Stimulated activated naive CD8-positive, alpha-beta T cell treated with anti-CD3 and anti-CD28 coated beads, Interleukin-15, amount 100 ng/mL, for 72 hours (primary cell): ENCODE measurements at regions not wholly inside any gene's neighbourhood (a gene's known extent, or its start where the extent isn't known, plus 50 kb on each side); places are given as distances from the start of the nearest gene placed in this dataset.

Experiments
- ATAC-seq: fragments of 150-1000 bp; cut with Tn5 transposase; 2 replicates; pipeline ENCODE4 v1.10.0; 2021; ENCODE audit warnings: mild to moderate bottlenecking, moderate library complexity
- DNase-seq, 2 donors: peaks; one replicate each; pipeline ENCODE4 v3.0.0; 2021 to 2022
- H3K27ac Mint-ChIP-seq, 2 donors: one replicate each; pipeline ENCODE4 v1.8.0; 2022; ENCODE audit warnings: mild to moderate bottlenecking in 2 of 2, mixed read lengths in 2 of 2, moderate library complexity in 2 of 2
- H3K27me3 Mint-ChIP-seq: one replicate; pipeline ENCODE4 v1.8.0; 2022; ENCODE audit warnings: mixed read lengths
- H3K4me1 Mint-ChIP-seq: one replicate; pipeline ENCODE4 v1.8.0; 2022; ENCODE audit warnings: mild to moderate bottlenecking, mixed read lengths
- H3K4me3 Mint-ChIP-seq, 2 donors: one replicate each; pipeline ENCODE4 v1.8.0; 2022; ENCODE audit warnings: mild to moderate bottlenecking in 2 of 2, mixed read lengths in 2 of 2, moderate library complexity in 1 of 2
- H3K9me3 Mint-ChIP-seq, 2 donors: one replicate each; pipeline ENCODE4 v1.8.0; 2022; ENCODE audit warnings: mixed read lengths in 2 of 2

DNA sequence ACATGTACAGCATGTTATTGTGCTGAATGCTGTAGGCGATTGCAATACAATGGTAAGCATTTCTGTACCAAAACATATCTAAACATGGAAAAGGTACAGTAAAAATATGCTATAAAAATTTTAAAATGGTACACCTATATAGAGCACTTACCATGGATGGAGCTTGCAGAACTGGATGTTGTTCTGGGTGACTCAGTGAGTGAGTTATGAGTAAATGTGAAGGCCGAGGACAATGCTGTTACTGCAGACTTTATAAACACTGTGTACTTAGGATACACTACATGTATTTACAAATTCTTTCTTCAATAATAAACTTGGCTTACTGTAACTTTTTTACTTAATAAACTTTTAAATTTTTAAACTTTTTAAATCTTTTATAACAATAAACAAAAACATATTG, 473.4 kb upstream of the UBE2E3 start:
- H3K9me3 Mint-ChIP-seq: no peaks in the 10 kb centered on the region
- no peaks in the 10 kb centered on the region for H3K4me1 Mint-ChIP-seq
- H3K27me3 Mint-ChIP-seq: no peaks in the 10 kb centered on the region
- H3K4me3 Mint-ChIP-seq: no peak overlapping the region
- no peak for ATAC-seq
- H3K27ac Mint-ChIP-seq: no peak overlapping the region
- no peak for DNase-seq

DNA sequence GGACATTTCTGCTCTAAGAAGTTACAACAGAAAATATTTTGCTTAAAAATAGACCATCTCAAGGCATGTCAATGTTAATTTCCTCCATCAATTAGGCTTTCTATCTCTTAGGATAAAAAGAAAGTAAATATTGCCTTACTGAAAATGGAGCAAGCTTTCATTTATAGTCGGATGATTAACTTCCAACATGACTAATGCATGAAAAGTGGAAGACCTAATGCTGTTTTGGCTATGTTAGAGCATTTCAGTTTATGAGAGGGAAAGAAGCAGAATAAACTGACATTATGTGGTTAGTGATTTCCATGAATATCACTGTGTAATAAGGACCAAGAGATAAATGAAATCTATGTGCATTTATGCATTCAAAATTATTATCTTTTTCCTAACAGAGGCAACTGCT, 475.2 kb upstream of the UBE2E3 start:
- no peak overlapping the region for H3K27ac Mint-ChIP-seq
- ATAC-seq (no peak), DNase-seq (no peak)
- H3K4me1 Mint-ChIP-seq: no peaks in the 10 kb centered on the region
- H3K9me3 Mint-ChIP-seq: no peaks in the 10 kb centered on the region
- no peak overlapping the region for H3K4me3 Mint-ChIP-seq
- no peaks in the 10 kb centered on the region for H3K27me3 Mint-ChIP-seq

DNA sequence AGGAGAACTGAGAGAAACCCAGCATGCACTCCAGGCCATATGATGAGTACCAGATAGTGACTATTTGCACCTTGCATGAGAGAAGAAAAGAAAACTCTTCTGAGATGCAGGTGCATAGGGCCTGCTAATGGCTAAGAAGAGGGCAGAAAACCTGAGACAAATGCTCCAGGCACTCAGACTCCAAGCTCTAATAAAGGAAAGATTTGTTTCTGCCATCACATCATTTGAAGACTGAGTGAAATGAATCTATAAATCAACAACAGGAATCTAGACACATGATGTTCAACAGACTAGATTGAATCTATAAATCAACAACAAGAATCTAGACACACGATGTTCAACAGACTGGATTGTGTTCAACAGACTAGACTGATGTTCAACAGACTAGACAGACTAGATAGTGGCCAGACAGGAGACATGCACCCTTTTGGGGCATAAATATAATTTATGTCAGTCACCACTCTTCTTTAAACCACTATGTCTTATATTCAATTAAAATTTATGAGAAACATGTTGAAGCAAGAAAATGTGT, 482.7 kb upstream of the UBE2E3 start:
- DNase-seq (no peak), ATAC-seq (no peak)
- no peaks in the 10 kb centered on the region for H3K27me3 Mint-ChIP-seq
- no peak overlapping the region for H3K4me3 Mint-ChIP-seq
- H3K4me1 Mint-ChIP-seq: no peaks in the 10 kb centered on the region
- H3K9me3 Mint-ChIP-seq: peaks cover 7 to 9% of the 10 kb centered on the region in 2 donors
- no peak overlapping the region for H3K27ac Mint-ChIP-seq

DNA sequence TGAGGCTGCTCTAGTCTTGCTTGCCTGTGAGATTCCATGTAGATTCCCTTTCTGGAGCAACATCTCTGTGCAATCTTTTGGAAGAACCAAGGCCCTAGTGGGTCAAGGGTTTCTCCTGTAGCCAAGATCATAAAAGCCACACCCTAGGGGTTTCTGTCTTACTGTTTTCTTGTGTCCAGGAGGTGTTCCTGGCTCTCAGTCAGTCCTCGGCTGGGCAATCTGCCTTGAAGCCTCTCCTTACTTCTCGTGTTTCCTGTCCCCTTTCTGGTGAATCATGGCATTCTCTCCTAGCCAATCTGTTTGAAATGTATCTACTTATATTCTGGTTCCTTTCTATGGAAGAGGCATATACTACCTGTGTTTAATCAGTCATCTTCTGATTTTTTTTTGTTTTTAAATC, 484.8 kb upstream of the UBE2E3 start:
- Mint-ChIP-seq H3K4me1 (no peaks in the 10 kb centered on the region), H3K27ac (no peak overlapping the region), H3K9me3 (peaks cover 15 to 20% of the 10 kb centered on the region in 2 donors), H3K27me3 (no peaks in the 10 kb centered on the region), H3K4me3 (no peak overlapping the region)
- no peak for DNase-seq
- no peak for ATAC-seq

DNA sequence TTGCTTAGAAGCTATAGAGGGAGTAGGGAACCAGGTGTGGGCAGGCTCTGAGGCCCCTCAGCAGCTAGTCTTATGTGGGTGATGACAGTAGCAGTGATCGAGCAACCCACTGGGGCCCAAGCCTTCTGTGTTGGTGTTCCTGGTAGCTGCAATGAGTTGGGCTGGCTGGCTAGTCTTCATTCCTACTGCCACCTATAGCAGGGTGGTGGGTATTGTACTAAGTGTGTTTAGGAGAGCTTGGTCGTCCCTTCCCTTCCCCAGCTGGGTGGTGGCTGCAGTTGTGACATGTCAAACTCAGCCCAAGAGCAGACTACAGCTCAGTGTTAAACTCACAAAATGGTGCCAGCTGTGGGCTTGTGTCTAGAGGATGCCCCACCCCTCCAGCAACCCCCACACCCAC, 486.1 kb upstream of the UBE2E3 start:
- H3K4me3 Mint-ChIP-seq: no peak overlapping the region
- peaks cover 14 to 27% of the 10 kb centered on the region in 2 donors for H3K9me3 Mint-ChIP-seq
- no peak for ATAC-seq
- H3K4me1 Mint-ChIP-seq: no peaks in the 10 kb centered on the region
- no peak for DNase-seq
- H3K27ac Mint-ChIP-seq: no peak overlapping the region
- no peaks in the 10 kb centered on the region for H3K27me3 Mint-ChIP-seq

DNA sequence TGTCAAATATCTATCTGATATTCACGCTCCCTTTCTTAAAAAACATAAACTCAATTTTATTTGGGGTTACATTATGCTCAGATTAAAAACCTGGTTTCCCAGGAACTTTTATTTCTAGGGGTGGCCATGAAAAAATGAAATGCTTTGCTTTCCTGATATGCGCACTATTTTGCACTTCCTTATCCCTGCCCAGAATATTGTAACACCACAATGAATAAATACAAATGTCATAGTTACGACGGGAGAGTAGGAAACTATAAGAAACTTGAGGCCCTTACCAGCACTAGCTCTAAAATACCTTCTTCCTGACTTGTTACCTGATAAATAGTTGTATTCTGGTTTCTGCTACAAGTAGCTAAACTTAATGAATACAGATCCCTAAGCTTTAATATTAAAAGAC, 475.6 kb upstream of the CWC22 start:
- no peak overlapping the region for H3K4me3 Mint-ChIP-seq
- no peak overlapping the region for H3K27ac Mint-ChIP-seq
- no peaks in the 10 kb centered on the region for H3K9me3 Mint-ChIP-seq
- ATAC-seq (no peak), DNase-seq (no peak)
- no peaks in the 10 kb centered on the region for H3K4me1 Mint-ChIP-seq
- H3K27me3 Mint-ChIP-seq: no peaks in the 10 kb centered on the region

DNA sequence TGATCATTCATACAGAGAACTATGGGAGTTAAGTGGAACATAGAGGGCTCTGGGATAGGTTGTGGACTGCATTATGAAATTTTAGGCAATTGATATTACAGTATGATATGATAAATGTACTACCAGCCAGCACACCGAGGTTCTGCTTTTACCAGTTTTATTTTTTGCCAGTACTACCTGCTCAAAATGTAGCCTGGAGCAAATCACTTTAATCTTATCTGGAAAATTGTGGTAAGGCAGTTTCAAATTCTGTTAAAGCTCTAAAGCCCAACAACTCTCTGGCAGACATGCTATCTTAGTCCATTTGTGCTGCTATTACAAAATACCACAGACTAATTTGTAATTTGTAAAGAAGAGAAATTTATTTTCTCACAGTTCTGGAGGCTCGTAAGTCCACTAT, 474.9 kb upstream of the CWC22 start:
- ATAC-seq (no peak), DNase-seq (no peak)
- Mint-ChIP-seq H3K4me1 (no peaks in the 10 kb centered on the region), H3K4me3 (no peak overlapping the region), H3K9me3 (no peaks in the 10 kb centered on the region), H3K27me3 (no peaks in the 10 kb centered on the region), H3K27ac (no peak overlapping the region)

DNA sequence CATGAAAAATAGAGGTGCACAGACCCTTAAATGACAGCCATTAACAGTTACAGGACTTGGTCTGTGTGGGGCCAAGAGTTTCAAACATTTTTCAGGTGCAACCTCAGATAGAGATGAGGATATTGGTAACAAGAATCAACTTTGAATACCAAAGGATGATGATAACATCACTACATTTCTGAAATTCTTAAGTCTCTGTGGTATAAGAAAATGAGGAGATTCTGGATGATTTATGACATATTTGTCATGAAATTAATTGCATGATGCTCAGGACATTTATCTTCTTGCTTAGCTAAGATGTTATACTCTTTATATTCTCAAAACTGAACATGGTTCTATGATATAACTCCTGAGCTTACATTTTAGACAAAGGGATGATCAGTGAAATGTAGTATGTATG, 471.8 kb upstream of the CWC22 start:
- ATAC-seq (no peak), DNase-seq (no peak)
- H3K9me3 Mint-ChIP-seq: no peaks in the 10 kb centered on the region
- no peaks in the 10 kb centered on the region for H3K4me1 Mint-ChIP-seq
- H3K27ac Mint-ChIP-seq: no peak overlapping the region
- H3K27me3 Mint-ChIP-seq: no peaks in the 10 kb centered on the region
- no peak overlapping the region for H3K4me3 Mint-ChIP-seq

DNA sequence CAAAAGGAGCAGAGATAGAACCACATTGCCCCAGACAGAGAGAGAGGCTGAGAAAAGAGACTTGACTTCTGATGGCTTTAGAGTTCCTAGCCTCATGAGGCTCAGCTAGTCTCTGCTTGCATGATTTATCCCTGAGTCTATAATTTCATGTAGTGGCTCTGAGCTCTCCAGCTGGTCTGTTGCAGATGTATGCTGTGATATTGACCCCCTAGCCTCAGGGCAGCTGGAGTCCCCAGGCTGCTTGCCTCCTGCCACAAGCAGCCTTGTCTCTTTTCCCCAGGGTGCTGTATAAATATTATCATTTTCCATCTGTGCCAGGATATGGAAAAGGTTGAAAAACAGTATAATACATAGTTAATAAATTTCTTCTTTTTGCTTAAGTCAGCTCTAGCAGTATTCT, 467.6 kb upstream of the CWC22 start:
- no peak overlapping the region for H3K27ac Mint-ChIP-seq
- ATAC-seq: no peak

DNA sequence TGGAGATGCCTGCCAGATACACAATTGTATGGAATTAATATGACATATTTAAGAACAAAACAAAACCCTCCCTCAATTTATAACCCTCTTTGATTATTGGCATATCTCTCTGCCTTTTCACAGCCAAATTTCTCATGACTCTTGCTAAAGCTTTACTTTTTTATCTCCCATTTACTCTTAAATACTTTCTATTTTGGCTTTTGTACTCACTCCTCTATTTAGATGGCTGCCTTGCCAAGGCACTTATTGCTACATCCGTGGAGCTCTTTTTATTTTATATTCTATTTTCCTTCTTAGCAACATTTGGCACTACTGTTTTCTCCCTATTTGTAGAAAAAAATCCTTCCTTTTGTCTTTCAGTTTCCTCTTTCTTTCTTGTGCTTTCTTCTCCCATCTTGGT, 466.4 kb upstream of the CWC22 start:
- no peaks in the 10 kb centered on the region for H3K4me1 Mint-ChIP-seq
- no peak overlapping the region for H3K4me3 Mint-ChIP-seq
- peaks cover 0 to 5% of the 10 kb centered on the region in 2 donors for H3K9me3 Mint-ChIP-seq
- ATAC-seq (no peak), DNase-seq (no peak)
- H3K27ac Mint-ChIP-seq: no peak overlapping the region
- H3K27me3 Mint-ChIP-seq: no peaks in the 10 kb centered on the region

More for the DNA sequence above, 467.6 kb upstream of the CWC22 start:
- DNase-seq: no peak
- Mint-ChIP-seq H3K27me3 (no peaks in the 10 kb centered on the region), H3K4me3 (no peak overlapping the region), H3K9me3 (no peaks in the 10 kb centered on the region), H3K4me1 (no peaks in the 10 kb centered on the region)

DNA sequence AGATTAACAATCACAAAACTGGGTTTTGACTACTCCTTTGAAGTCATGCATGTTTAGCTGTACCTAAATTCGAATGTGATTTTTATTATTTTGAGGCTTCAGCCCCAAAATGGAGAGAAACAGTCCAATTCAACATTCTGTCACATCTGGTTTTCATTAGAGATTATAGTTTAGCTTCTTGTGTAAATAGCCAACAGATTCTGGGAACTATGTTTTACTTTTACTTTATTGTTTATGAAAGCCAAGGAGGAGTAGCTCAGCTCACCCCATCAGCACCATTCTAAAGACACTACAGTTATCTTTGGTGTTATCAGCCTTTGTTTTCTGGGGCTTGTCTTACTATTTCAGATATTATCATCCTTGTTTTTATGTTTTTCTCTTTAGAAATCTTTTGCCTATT, 465.0 kb upstream of the CWC22 start:
- H3K9me3 Mint-ChIP-seq: peaks cover 0 to 8% of the 10 kb centered on the region in 2 donors
- no peaks in the 10 kb centered on the region for H3K27me3 Mint-ChIP-seq
- no peaks in the 10 kb centered on the region for H3K4me1 Mint-ChIP-seq
- H3K27ac Mint-ChIP-seq: no peak overlapping the region
- no peak overlapping the region for H3K4me3 Mint-ChIP-seq
- ATAC-seq (no peak), DNase-seq (no peak)

DNA sequence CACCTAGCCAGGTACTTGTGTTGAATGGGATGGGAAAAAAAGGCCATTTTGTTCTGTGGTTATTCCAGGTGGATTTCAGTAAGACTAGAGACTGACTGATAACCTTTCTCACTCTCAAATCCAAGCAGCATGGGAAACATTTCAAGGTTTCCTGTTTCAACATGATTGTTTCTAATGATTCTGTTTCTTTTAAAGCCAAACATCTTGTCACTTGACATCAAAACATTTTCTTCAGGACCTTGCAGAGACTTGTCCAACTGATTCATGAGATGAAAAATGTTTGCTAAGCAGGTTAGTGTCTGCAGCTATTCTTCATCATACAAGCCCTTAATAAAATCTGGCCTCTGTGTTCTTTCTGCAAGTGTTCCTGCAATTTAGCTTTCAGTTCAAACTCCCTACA, 456.5 kb upstream of the CWC22 start:
- ATAC-seq: no peak
- DNase-seq: no peak
- H3K4me1 Mint-ChIP-seq: no peaks in the 10 kb centered on the region
- H3K27ac Mint-ChIP-seq: no peak overlapping the region
- H3K9me3 Mint-ChIP-seq: peaks cover 0 to 9% of the 10 kb centered on the region in 2 donors
- H3K4me3 Mint-ChIP-seq: no peak overlapping the region
- no peaks in the 10 kb centered on the region for H3K27me3 Mint-ChIP-seq

DNA sequence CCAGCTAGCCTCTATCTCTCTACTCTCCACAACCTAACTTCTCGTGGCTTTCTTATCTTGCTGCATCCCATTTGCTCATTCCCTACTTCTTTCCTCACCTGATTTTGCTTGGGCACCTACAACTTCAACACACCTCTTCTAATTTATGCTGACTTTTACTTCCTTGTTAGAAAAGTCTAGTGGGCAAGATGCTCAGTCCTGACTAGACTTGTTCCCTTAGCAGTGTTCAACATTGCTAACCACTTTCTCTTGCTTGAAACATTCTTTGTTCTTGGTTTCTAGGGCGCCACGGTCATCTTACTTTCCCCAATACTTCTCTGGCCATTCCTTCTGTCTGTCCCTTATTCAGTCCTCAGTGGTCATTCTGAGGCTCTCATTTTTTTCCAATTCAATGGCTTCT, 454.7 kb upstream of the CWC22 start:
- Mint-ChIP-seq H3K9me3 (peaks cover 0 to 5% of the 10 kb centered on the region in 2 donors), H3K27ac (no peak overlapping the region), H3K4me1 (no peaks in the 10 kb centered on the region), H3K4me3 (no peak overlapping the region), H3K27me3 (no peaks in the 10 kb centered on the region)
- ATAC-seq (no peak), DNase-seq (no peak)

DNA sequence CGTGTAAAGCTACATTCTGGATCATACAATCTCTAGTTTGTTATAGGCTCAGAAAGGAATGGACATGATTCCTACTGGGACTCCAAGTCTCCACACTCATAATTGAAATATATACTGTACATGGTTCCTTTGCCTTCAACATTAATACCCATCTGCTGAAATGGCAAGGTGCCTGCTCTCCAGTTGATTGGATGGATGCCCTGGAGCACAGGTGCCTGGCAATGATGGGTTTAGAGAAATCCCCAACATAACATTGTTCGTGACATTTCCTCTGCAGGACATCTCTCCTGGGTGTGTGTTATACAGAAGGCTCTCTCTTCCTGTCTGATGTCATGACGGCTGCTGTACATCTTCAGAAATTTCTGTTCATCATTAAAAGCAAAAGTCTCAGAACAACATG, 449.7 kb upstream of the CWC22 start:
- Mint-ChIP-seq H3K4me1 (no peaks in the 10 kb centered on the region), H3K27ac (no peak overlapping the region), H3K9me3 (no peaks in the 10 kb centered on the region), H3K27me3 (no peaks in the 10 kb centered on the region), H3K4me3 (no peak overlapping the region)
- ATAC-seq (no peak), DNase-seq (no peak)

DNA sequence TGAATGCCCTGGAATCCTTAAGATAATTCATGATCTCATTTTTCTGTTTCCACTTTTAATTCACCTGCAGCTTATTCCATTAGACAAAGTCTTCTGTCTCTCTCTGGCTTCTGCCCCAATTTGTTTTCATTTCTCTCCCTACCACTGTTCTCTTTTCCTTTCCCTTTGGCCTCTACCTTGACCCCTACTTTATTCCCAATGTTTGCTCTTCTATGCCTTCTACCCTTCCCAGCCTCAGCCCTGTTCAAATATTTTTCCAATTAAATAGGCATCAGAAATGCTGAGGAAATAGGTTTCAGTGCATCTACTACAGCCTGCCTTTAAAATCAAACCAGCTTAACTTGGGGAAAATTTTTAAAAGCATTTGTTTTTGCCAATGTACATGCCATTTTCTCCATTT, 443.7 kb upstream of the CWC22 start:
- ATAC-seq (no peak), DNase-seq (no peak)
- no peaks in the 10 kb centered on the region for H3K9me3 Mint-ChIP-seq
- no peaks in the 10 kb centered on the region for H3K27me3 Mint-ChIP-seq
- no peak overlapping the region for H3K27ac Mint-ChIP-seq
- H3K4me1 Mint-ChIP-seq: no peaks in the 10 kb centered on the region
- H3K4me3 Mint-ChIP-seq: no peak overlapping the region

DNA sequence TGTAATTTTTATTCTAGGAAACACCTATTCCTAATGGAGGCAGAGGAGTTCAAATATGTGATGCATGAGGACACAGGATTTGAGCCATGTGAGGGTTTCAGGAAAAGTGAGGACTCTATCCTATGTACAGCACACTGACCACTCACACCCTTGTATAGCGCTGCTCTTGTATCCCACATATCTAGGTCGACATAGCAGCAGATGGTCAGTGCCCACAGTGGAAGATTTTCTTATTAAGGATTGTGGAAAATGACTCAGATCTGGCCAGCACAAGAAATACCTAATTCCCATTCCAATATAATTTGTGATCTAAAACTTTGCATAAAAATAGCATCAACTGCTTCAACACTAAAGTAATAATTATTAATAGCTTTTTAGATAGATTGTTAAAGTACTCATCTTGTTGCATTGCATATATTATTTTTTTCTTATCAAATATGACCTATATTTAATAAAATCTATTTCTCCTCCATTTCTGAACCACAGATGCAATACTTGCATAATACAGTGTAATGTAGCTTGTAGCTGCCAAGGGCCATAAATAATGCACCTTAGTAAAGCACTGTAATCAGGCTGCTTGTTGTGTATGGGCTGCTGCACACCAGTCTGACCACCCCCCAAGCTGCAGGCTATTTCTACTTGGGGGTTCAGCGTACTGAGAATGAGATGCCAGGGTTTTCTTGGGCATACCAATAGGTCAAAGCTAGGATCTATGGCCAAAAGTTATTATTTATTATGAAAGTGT, 442.2 kb upstream of the CWC22 start:
- Mint-ChIP-seq H3K4me1 (no peaks in the 10 kb centered on the region), H3K4me3 (no peak overlapping the region), H3K27ac (no peak overlapping the region), H3K27me3 (no peaks in the 10 kb centered on the region), H3K9me3 (no peaks in the 10 kb centered on the region)
- DNase-seq (no peak), ATAC-seq (no peak)

DNA sequence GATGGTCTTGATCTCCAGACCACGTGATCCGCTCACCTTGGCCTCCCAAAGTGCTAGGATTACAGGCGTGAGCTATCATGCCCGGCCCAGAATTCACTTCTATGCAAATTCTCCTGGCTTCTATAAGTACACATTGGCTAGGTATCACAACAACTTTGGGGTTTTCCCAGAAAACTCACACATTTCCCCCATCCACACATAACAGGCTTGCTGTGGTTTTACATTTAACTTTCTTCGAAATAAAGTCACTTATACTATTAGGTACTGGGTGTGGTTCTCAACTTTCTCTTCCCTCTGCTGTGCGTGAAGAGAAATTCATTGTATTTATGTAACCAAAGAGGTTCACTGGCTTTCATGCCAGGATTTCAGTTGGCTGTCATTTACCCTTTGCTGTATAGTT, 439.4 kb upstream of the CWC22 start:
- Mint-ChIP-seq H3K27me3 (no peaks in the 10 kb centered on the region), H3K4me3 (no peak overlapping the region), H3K4me1 (no peaks in the 10 kb centered on the region), H3K9me3 (peaks cover 7 to 9% of the 10 kb centered on the region in 2 donors), H3K27ac (no peak overlapping the region)
- DNase-seq (no peak), ATAC-seq (no peak)
